Upper lobe of right lung (tissue), 1 donor: ENCODE measurements at regions not wholly inside any gene's neighbourhood (a gene's known extent, or its start where the extent isn't known, plus 50 kb on each side); places are given as distances from the start of the nearest gene placed in this dataset.
"Not testable (repeated sequence)": the region's sequence is repeated elsewhere in the genome, so short reads cannot be mapped to it uniquely, and the experiment has no call there.

ENCODE experiments used
- ATAC-seq: fragments of 200-7000 bp; cut with Tn5 transposase; one replicate; pipeline ENCODE4 v1.9.1; 2020; ENCODE audit warnings: mild to moderate bottlenecking, moderate library complexity
- DNase-seq: peaks from one replicate; pipeline ENCODE4 v3.0.0-alpha.2; 2020
- H3K27ac ChIP-seq: fragments of 200-600 bp; one replicate; pipeline ENCODE4 v1.8.0; 2022
- H3K27me3 ChIP-seq: fragments of 200-600 bp; one replicate; pipeline ENCODE4 v1.8.0; 2022; ENCODE audit warnings: mild to moderate bottlenecking
- H3K36me3 ChIP-seq: fragments of 200-600 bp; one replicate; pipeline ENCODE4 v1.8.0; 2022
- H3K4me1 ChIP-seq: fragments of 200-600 bp; one replicate; pipeline ENCODE4 v1.8.0; 2022
- H3K4me3 ChIP-seq: fragments of 200-600 bp; one replicate; pipeline ENCODE4 v1.8.0; 2022; ENCODE audit warnings: mild to moderate bottlenecking
- H3K9me3 ChIP-seq: fragments of 200-600 bp; one replicate; pipeline ENCODE4 v1.8.0; 2022
- intact Hi-C: fragments of 100-400 bp; cut with DNase I; formaldehyde crosslinking; loops from one replicate; pipeline ENCODE4 v1.11.0; 2022
- TF ChIP-seq, protein P1 (sequence below): fragments of 200-600 bp; IDR thresholded peaks from one replicate; pipeline ENCODE4 v1.8.0; 2022; ENCODE audit warnings: antibody characterized with exemption
- donor health status: DM: no; HTN: yes; CAD: no; lungs with severe emphysema.

GRCh38 chr14:21804981-21805380 lies 131.4 kb upstream of the OR4E1 start:
- Histone ChIP-seq H3K4me1 (no peaks in the 10 kb centered on the region), H3K9me3 (no peaks in the 10 kb centered on the region), H3K27me3 (peaks cover under 1% of the 10 kb centered on the region), H3K27ac (no peak overlapping the region), H3K4me3 (no peak overlapping the region), H3K36me3 (no peaks in the 10 kb centered on the region)
- intact Hi-C loops: no loop called here
- no peak for DNase-seq
- TF ChIP-seq, protein P1, sequence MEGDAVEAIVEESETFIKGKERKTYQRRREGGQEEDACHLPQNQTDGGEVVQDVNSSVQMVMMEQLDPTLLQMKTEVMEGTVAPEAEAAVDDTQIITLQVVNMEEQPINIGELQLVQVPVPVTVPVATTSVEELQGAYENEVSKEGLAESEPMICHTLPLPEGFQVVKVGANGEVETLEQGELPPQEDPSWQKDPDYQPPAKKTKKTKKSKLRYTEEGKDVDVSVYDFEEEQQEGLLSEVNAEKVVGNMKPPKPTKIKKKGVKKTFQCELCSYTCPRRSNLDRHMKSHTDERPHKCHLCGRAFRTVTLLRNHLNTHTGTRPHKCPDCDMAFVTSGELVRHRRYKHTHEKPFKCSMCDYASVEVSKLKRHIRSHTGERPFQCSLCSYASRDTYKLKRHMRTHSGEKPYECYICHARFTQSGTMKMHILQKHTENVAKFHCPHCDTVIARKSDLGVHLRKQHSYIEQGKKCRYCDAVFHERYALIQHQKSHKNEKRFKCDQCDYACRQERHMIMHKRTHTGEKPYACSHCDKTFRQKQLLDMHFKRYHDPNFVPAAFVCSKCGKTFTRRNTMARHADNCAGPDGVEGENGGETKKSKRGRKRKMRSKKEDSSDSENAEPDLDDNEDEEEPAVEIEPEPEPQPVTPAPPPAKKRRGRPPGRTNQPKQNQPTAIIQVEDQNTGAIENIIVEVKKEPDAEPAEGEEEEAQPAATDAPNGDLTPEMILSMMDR: no peak
- ATAC-seq: no peak

GRCh38 chr14:21802441-21802840 lies 128.8 kb upstream of the OR4E1 start:
- Histone ChIP-seq H3K4me1 (no peaks in the 10 kb centered on the region), H3K9me3 (no peaks in the 10 kb centered on the region), H3K27me3 (no peaks in the 10 kb centered on the region), H3K27ac (no peak overlapping the region), H3K4me3 (no peak overlapping the region), H3K36me3 (no peaks in the 10 kb centered on the region)
- no peak for ATAC-seq
- TF ChIP-seq, protein P1: no peak
- no peak for DNase-seq
- intact Hi-C loops: no loop called here

- DNase-seq (no peak), ATAC-seq (no peak)
- Histone ChIP-seq H3K36me3 (no peaks in the 10 kb centered on the region), H3K27ac (no peak overlapping the region), H3K27me3 (no peaks in the 10 kb centered on the region), H3K9me3 (no peaks in the 10 kb centered on the region), H3K4me3 (no peak overlapping the region), H3K4me1 (no peaks in the 10 kb centered on the region)
- TF ChIP-seq, protein P1: no peak
- intact Hi-C loops: no loop called here
These were observed 123.3 kb upstream of the OR4E1 start for GRCh38 chr14:21796916-21797315.

- TF ChIP-seq, protein P1: no peak
- ATAC-seq: no peak
These were observed 121.8 kb upstream of the OR4E1 start for GRCh38 chr14:21795456-21795855.

DNA sequence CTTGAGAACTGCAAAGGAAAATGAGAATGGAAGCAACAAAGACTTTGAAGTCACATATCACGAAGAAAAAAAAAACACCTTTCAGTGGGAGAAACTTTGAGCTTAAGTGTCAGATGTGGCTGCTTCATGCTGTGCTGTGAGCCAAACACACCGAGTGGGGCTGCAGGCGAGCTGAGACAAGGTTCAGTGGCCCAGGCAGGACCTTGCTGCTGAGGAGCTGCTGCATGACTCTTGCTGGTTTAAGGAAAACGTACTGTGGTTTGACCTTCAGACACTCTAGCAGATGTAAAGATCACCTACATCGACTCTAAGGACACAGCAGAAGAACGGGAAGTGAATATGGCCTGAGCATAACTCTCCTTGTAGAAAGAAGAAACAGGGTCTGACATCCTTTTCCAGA lies 118.1 kb upstream of the OR4E1 start:
- Histone ChIP-seq H3K4me3 (no peak overlapping the region), H3K36me3 (no peaks in the 10 kb centered on the region), H3K27ac (no peak overlapping the region), H3K27me3 (no peaks in the 10 kb centered on the region), H3K9me3 (no peaks in the 10 kb centered on the region), H3K4me1 (no peaks in the 10 kb centered on the region)
- no peak for ATAC-seq
- intact Hi-C loops: no loop called here
- TF ChIP-seq, protein P1: no peak
- no peak for DNase-seq

More at GRCh38 chr14:21795456-21795855, 121.8 kb upstream of the OR4E1 start:
- DNase-seq: no peak
- no peaks in the 10 kb centered on the region for H3K4me1 ChIP-seq
- H3K27me3 ChIP-seq: no peaks in the 10 kb centered on the region
- H3K36me3 ChIP-seq: no peaks in the 10 kb centered on the region
- H3K9me3 ChIP-seq: no peaks in the 10 kb centered on the region
- no peak overlapping the region for H3K27ac ChIP-seq
- H3K4me3 ChIP-seq: no peak overlapping the region
- intact Hi-C loops: no loop called here

DNA sequence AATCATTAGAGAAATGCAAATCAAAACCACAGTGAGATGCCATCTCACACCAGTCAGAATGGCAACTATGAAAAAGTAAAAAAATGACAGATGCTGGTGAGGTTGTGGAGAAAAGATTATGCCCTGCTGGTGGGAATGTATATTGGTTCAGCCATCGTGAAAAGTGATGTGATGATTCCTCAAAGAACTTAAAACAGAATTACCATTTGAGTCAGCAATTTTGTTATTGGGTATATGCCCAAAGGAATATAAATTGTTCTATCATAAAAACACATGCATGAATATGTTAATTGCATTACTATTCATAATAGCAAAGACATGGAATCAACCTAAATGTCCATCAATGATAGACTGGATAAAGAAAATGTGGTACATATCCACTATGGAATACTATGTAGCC lies 115.1 kb upstream of the OR4E1 start:
- ATAC-seq, H3K4me1 ChIP-seq, H3K9me3 ChIP-seq, H3K27ac ChIP-seq, H3K36me3 ChIP-seq, H3K4me3 ChIP-seq, H3K27me3 ChIP-seq, DNase-seq, intact Hi-C loops: not testable (repeated sequence)

DNA sequence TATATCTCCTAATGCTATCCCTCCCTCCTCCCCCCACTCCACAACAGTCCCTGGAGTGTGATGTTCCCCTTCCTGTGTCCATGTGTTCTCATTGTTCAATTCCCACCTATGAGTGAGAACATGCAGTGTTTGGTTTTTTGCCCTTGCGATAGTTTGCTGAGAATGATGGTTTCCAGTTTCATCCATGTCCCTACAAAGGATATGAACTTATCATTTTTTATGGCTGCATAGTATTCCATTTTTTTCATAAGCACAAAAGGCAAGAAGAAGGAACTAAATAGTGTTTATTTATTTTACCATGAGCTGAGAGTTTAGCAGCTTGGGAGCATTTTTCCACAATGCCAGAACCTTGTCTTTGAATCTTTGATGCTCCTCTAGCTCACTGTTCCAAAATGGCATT lies 113.6 kb upstream of the OR4E1 start:
- ATAC-seq, DNase-seq, H3K4me3 ChIP-seq, H3K9me3 ChIP-seq, H3K27ac ChIP-seq, intact Hi-C loops, H3K36me3 ChIP-seq, H3K4me1 ChIP-seq, H3K27me3 ChIP-seq: not testable (repeated sequence)
